Endothelial cell of umbilical vein (primary cell): ENCODE measurements at regions not wholly inside any gene's neighbourhood (a gene's known extent, or its start where the extent isn't known, plus 50 kb on each side); places are given as distances from the start of the nearest gene placed in this dataset.

ENCODE experiments used
- BruUV-seq: library from RNA; stranded (reverse); fragments of 400-500 nt; replicated peaks from 2 replicates; lab custom pipeline; 2021; lab: Mats Ljungman, UMichigan
- CTCF ChIA-PET: fragments of 300-600, 350-600 bp; sonication (Branson Sonifier 250); formaldehyde crosslinking; loops from one replicate; lab custom pipeline; 2021; ENCODE audit warnings: antibody characterized with exemption, inconsistent platforms; lab: Charles Lee
- POLR2A ChIA-PET: fragments of 300-600, 350-600 bp; sonication (Branson Sonifier 250); formaldehyde crosslinking; loops from one replicate; lab custom pipeline; 2021; ENCODE audit warnings: antibody characterized with exemption, inconsistent platforms; lab: Charles Lee
- DNase-seq: peaks from one replicate; pipeline ENCODE4 v3.0.0-alpha.2; 2011; ENCODE audit warnings: low read depth, low spot score
- FAIRE-seq: peaks from 2 replicates; lab custom pipeline; 2011; peaks lifted over from hg19 to GRCh38; lab: Jason Lieb, UNC
- H2AFZ ChIP-seq: 2 replicates; pipeline ENCODE4 v1.6.0; 2012; ENCODE audit warnings: low read depth, low read length, control low read depth, inconsistent platforms
- H3K27ac ChIP-seq: 2 replicates; pipeline ENCODE4 v1.5.1; 2011; ENCODE audit warnings: low read depth, mild to moderate bottlenecking, control low read depth, low read length, moderate library complexity; ENCODE audit not compliant: insufficient read depth
- H3K27me3 ChIP-seq, 2 experiments: 2 replicates each; pipeline versions ENCODE4 v1.6.0 to v1.6.1; 2011; ENCODE audit warnings: low read length in 2 of 2, mixed read lengths in 1 of 2; ENCODE audit not compliant: control insufficient read depth in 2 of 2, insufficient read depth in 2 of 2
- H3K36me3 ChIP-seq, 2 experiments: 2 replicates in 1 of 2; 3 replicates in 1 of 2; pipeline ENCODE4 v1.5.1; 2011; ENCODE audit warnings: low read length in 2 of 2, mild to moderate bottlenecking in 1 of 2, moderate library complexity in 1 of 2; ENCODE audit not compliant: control insufficient read depth in 2 of 2, insufficient read depth in 2 of 2; ENCODE audit errors: extremely low read depth in 1 of 2
- H3K4me1 ChIP-seq: 3 replicates; pipeline ENCODE4 v1.5.1; 2011; ENCODE audit warnings: mild to moderate bottlenecking, low read length; ENCODE audit not compliant: control insufficient read depth, insufficient read depth; ENCODE audit errors: extremely low read depth
- H3K4me2 ChIP-seq: 2 replicates; pipeline ENCODE4 v1.6.1; 2011; ENCODE audit warnings: low read length, control low read depth, mixed read lengths; ENCODE audit not compliant: insufficient read depth
- H3K4me3 ChIP-seq, 3 experiments: fragments of 200-600 bp in 1 of 3; sonication (generic), shearing (Covaris generic) in 1 of 3; replicated peaks in 1 of 3; 2 replicates each; pipeline ENCODE4 v1.5.1; 2011 to 2016; ENCODE audit warnings: control low read depth in 3 of 3, low read length in 3 of 3, mild to moderate bottlenecking in 2 of 3, inconsistent platforms in 1 of 3, low read depth in 1 of 3, moderate library complexity in 1 of 3; ENCODE audit not compliant: insufficient read depth in 1 of 3
- H3K79me2 ChIP-seq: 2 replicates; pipeline ENCODE4 v1.6.0; 2012; ENCODE audit warnings: low read length, inconsistent platforms; ENCODE audit not compliant: control insufficient read depth, insufficient read depth
- H3K9ac ChIP-seq: replicated peaks from 2 replicates; pipeline ENCODE3; 2011; ENCODE audit warnings: low read length, control low read depth; ENCODE audit not compliant: insufficient read depth; ENCODE audit errors: extremely low read depth
- H3K9me1 ChIP-seq: replicated peaks from 3 replicates; pipeline ENCODE4 v1.6.0; 2011; ENCODE audit warnings: mild to moderate bottlenecking, low read length; ENCODE audit not compliant: control insufficient read depth, insufficient read depth; ENCODE audit errors: extremely low read depth
- H3K9me3 ChIP-seq: replicated peaks from 2 replicates; pipeline ENCODE4 v1.5.1; 2012; ENCODE audit warnings: low read length, inconsistent platforms; ENCODE audit not compliant: control insufficient read depth, insufficient read depth
- H4K20me1 ChIP-seq: replicated peaks from 2 replicates; pipeline ENCODE3; 2011; ENCODE audit warnings: mild to moderate bottlenecking, low read length; ENCODE audit not compliant: control insufficient read depth, insufficient read depth; ENCODE audit errors: extremely low read depth
- EZH2 ChIP-seq: IDR thresholded peaks from 2 replicates; pipeline ENCODE4 v1.6.1; 2012; ENCODE audit warnings: borderline replicate concordance, low read depth, mild to moderate bottlenecking, moderate library complexity, low read length, inconsistent platforms; ENCODE audit not compliant: severe bottlenecking
- FOS ChIP-seq: IDR thresholded peaks from 2 replicates; pipeline ENCODE4 v1.6.1; 2011; ENCODE audit warnings: mild to moderate bottlenecking, low read length, moderate library complexity, borderline replicate concordance; ENCODE audit not compliant: insufficient read depth
- JUN ChIP-seq: IDR thresholded peaks from 2 replicates; pipeline ENCODE4 v1.6.1; 2011; ENCODE audit warnings: borderline replicate concordance, low read depth; ENCODE audit not compliant: insufficient read length, insufficient read depth
- MAX ChIP-seq: IDR thresholded peaks from 2 replicates; pipeline ENCODE4 v1.6.1; 2011; ENCODE audit not compliant: insufficient read depth, insufficient read length
- MYC ChIP-seq: IDR thresholded peaks from one replicate; pipeline ENCODE4 v1.6.1; 2011; ENCODE audit warnings: mild to moderate bottlenecking, low read depth, low read length
- POLR2A ChIP-seq: IDR thresholded peaks from 2 replicates; pipeline ENCODE4 v1.6.1; 2012; ENCODE audit warnings: low read depth, mild to moderate bottlenecking, control low read depth, low read length
- POLR2AphosphoS5 ChIP-seq: IDR thresholded peaks from 2 replicates; pipeline ENCODE4 v1.6.1; 2012; ENCODE audit warnings: low read depth, mild to moderate bottlenecking, control low read depth, low read length, moderate library complexity; ENCODE audit not compliant: insufficient read depth
- dilution Hi-C: fragments of 300-500 bp; cut with MboI; formaldehyde crosslinking; loops from one replicate; pipeline ENCODE4 v1.15.0; 2019; ENCODE audit warnings: low sequenced_read_pairs; ENCODE audit not compliant: extremely low pct_ligation_motif_present
- intact Hi-C: fragments of 100-400 bp; cut with micrococcal nuclease; formaldehyde crosslinking; loops from one replicate; pipeline ENCODE4 v1.10.0; 2022

GRCh38 chr6:137936798-137937197 lies 69.7 kb downstream of the TNFAIP3 start:
- Histone ChIP-seq H3K9me1 (no peaks in the 10 kb centered on the region), H3K27me3 (no peaks in the 10 kb centered on the region), H3K4me1 (no peaks in the 10 kb centered on the region), H3K27ac (no peak overlapping the region), H3K9me3 (no peaks in the 10 kb centered on the region), H3K9ac (no peak overlapping the region), H3K4me2 (no peak overlapping the region), H4K20me1 (no peaks in the 10 kb centered on the region), H3K4me3 (no peak overlapping the region), H3K36me3 (no peaks in the 10 kb centered on the region), H2AFZ (no peak overlapping the region), H3K79me2 (no peaks in the 10 kb centered on the region)
- TF ChIP-seq EZH2, result no peak
- no peak for TF ChIP-seq MAX
- no peak for TF ChIP-seq MYC
- BruUV-seq, result no TSS peak
- intact Hi-C loops, result no loop called here
- ChIA-PET CTCF (no interaction called here), POLR2A (no interaction called here)
- no peak for FAIRE-seq
- no peak for DNase-seq
- dilution Hi-C loops, result loop anchor here (25.0 kb wide), 1 partner anchor 199 kb away; no protein-coding TSS in a partner anchor

DNA sequence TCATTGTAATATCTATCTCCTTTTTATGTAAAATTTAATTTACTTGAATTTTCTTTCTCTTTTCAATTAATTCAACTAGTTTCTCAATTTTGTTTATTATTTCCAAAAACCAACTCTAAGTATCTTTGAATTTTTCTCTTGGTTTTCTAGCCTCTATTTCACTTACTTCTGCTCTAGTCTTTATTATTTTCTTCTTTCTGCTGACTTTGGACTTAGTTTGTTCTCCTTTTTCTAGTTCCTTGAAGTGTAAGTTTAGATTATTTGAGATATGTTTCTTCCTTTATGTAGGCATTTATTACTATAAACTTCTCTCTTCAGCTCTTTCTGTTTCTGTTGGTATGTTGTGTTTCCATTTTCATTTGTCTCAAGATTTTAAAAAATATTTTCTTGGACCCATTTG lies 70.8 kb downstream of the TNFAIP3 start:
- Histone ChIP-seq H3K4me1 (no peaks in the 10 kb centered on the region), H3K36me3 (no peaks in the 10 kb centered on the region), H2AFZ (no peak overlapping the region), H3K9me3 (no peaks in the 10 kb centered on the region), H3K79me2 (no peaks in the 10 kb centered on the region), H3K4me3 (no peak overlapping the region), H3K9ac (no peak overlapping the region), H3K27me3 (no peaks in the 10 kb centered on the region), H4K20me1 (no peaks in the 10 kb centered on the region), H3K4me2 (no peak overlapping the region), H3K9me1 (no peaks in the 10 kb centered on the region), H3K27ac (no peak overlapping the region)
- TF ChIP-seq MYC (no peak), POLR2AphosphoS5 (no peak), FOS (no peak), MAX (no peak), JUN (no peak), POLR2A (no peak)
- POLR2A ChIA-PET, result no interaction called here
- FAIRE-seq, result no peak
- CTCF ChIA-PET, result no interaction called here
- no TSS peak for BruUV-seq
- no peak for DNase-seq
- dilution Hi-C loops, result loop anchor here (25.0 kb wide), 1 partner anchor 201 kb away; no protein-coding TSS in a partner anchor
- intact Hi-C loops, result no loop called here
